ENCODE measurements at regions not wholly inside any gene's neighbourhood (a gene's known extent, or its start where the extent isn't known, plus 50 kb on each side); places are given as distances from the start of the nearest gene placed in this dataset.

GRCh38 chr9:1938675-1939170 is 76.4 kb upstream of the SMARCA2 start:
- Mint-ChIP-seq H3K36me3 (ENCODE audit: low read depth) (no peaks in the 10 kb centered on the region), H3K27ac (no peak overlapping the region), H3K9me3 (no peaks in the 10 kb centered on the region), H3K4me3 (no peak overlapping the region), H3K27me3 (peaks cover 2% of the 10 kb centered on the region), H3K4me1 (ENCODE audit: low read depth) (peaks cover 7% of the 10 kb centered on the region)
- intact Hi-C loops (cut with micrococcal nuclease): no loop called here

- H3K4me3 Mint-ChIP-seq: no peak overlapping the region
- H3K27me3 Mint-ChIP-seq: no peaks in the 10 kb centered on the region
- peaks cover 7% of the 10 kb centered on the region for H3K4me1 Mint-ChIP-seq (ENCODE audit: low read depth)
- intact Hi-C loops (cut with micrococcal nuclease): no loop called here
- H3K36me3 Mint-ChIP-seq (ENCODE audit: low read depth): no peaks in the 10 kb centered on the region
- no peaks in the 10 kb centered on the region for H3K9me3 Mint-ChIP-seq
- no peak overlapping the region for H3K27ac Mint-ChIP-seq
Observed at GRCh38 chr9:1939466-1939865, 75.7 kb upstream of the SMARCA2 start.

DNA sequence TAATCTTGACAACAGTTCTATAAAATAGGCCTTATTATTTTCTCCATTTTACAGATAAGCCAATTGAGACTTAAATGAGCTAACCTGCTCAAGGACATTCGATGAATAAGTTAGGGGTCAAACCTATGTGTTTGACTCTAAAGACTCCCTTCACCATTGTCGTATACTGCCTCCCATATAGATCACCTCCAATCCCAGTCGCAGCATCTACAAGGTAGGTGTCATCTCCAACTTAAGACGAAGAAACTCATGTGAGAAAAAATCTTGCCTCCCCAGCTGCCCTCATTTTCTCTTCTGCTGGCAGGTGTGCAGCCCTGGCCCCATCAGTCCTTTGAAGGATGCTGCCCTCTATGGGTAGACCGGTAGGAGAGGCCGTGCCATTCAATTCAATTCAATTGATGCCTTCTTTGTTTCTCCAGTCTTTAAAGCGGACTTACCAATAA is 75.2 kb upstream of the SMARCA2 start:
- Mint-ChIP-seq H3K4me1 (ENCODE audit: low read depth) (peaks cover 7% of the 10 kb centered on the region), H3K36me3 (ENCODE audit: low read depth) (no peaks in the 10 kb centered on the region), H3K27me3 (no peaks in the 10 kb centered on the region), H3K27ac (no peak overlapping the region), H3K4me3 (no peak overlapping the region), H3K9me3 (no peaks in the 10 kb centered on the region)
- intact Hi-C loops (cut with micrococcal nuclease): loop anchor here (10.0 kb wide), 1 partner anchor 125 kb away; no protein-coding TSS in a partner anchor

GRCh38 chr9:1941989-1942388 is 73.2 kb upstream of the SMARCA2 start:
- H3K36me3 Mint-ChIP-seq (ENCODE audit: low read depth): no peaks in the 10 kb centered on the region
- peaks cover 7% of the 10 kb centered on the region for H3K4me1 Mint-ChIP-seq (ENCODE audit: low read depth)
- H3K4me3 Mint-ChIP-seq: no peak overlapping the region
- no peak overlapping the region for H3K27ac Mint-ChIP-seq
- intact Hi-C loops (cut with micrococcal nuclease): loop anchor here (10.0 kb wide), 1 partner anchor 123 kb away; no protein-coding TSS in a partner anchor
- no peaks in the 10 kb centered on the region for H3K9me3 Mint-ChIP-seq
- no peaks in the 10 kb centered on the region for H3K27me3 Mint-ChIP-seq

DNA sequence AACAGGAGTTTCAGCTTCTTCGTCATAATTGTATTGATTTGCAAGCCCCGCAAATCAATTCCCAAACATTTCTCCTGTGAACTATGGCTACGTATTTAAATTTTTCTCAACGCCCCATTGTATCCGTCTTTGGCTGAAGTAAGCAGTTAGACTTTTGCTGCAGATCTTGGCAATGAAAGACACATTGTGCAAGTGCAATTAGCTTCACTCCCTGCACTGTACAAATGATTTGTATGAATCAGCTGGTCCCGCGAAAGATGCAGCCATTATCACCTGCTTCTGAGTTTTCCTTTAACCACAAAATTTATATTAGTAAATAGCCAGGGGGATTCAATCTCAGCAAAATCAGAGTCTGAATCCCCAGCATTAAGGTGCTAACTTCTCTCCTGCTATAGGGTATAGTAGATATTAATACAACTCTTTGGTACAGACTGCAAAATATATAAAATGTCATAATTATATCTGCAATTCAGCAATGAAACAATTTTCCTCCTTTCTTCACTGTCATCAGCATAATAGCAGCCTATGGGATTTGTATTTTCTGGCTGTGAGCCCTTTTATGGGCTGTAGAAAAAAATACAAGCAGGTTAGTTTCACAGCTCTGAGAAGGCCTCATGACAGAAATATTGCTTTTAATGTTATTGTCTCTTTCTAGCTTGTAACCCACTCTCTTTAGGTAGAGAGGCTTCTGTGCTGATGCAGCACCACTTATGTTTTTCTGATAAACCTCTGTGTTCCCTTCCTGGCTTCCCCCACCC is 68.4 kb upstream of the SMARCA2 start:
- Mint-ChIP-seq H3K9me3 (no peaks in the 10 kb centered on the region), H3K4me1 (ENCODE audit: low read depth) (no peaks in the 10 kb centered on the region), H3K27me3 (no peaks in the 10 kb centered on the region), H3K27ac (no peak overlapping the region), H3K4me3 (no peak overlapping the region), H3K36me3 (ENCODE audit: low read depth) (no peaks in the 10 kb centered on the region)
- intact Hi-C loops (cut with micrococcal nuclease): loop anchor here (10.0 kb wide), 1 partner anchor 118 kb away; no protein-coding TSS in a partner anchor

GRCh38 chr9:1947438-1947837 is 67.7 kb upstream of the SMARCA2 start:
- H3K9me3 Mint-ChIP-seq: no peaks in the 10 kb centered on the region
- intact Hi-C loops (cut with micrococcal nuclease): loop anchor here (10.0 kb wide), 1 partner anchor 117 kb away; no protein-coding TSS in a partner anchor
- H3K4me1 Mint-ChIP-seq (ENCODE audit: low read depth): no peaks in the 10 kb centered on the region
- H3K27me3 Mint-ChIP-seq: no peaks in the 10 kb centered on the region
- H3K4me3 Mint-ChIP-seq: no peak overlapping the region
- no peak overlapping the region for H3K27ac Mint-ChIP-seq
- H3K36me3 Mint-ChIP-seq (ENCODE audit: low read depth): no peaks in the 10 kb centered on the region

DNA sequence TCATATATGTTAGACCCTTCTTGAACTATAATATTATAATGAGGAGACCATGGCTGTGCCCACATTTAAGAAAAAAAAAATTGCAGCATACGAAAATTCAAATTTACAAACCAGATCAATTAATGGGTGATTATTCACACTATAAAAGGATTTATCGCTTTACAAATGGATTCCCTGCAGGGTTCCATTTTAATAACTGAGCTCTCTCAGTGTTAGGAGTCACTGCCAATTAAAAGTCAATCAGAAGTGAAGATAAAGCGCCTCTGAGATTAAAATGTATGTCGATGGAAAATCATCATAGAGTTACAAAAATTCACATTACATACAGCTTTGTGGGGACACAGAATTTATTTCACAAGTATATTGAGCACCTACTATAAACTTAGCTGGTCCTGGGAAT is 66.6 kb upstream of the SMARCA2 start:
- Mint-ChIP-seq H3K36me3 (ENCODE audit: low read depth) (no peaks in the 10 kb centered on the region), H3K27me3 (no peaks in the 10 kb centered on the region), H3K9me3 (no peaks in the 10 kb centered on the region), H3K4me3 (no peak overlapping the region), H3K4me1 (ENCODE audit: low read depth) (no peaks in the 10 kb centered on the region), H3K27ac (no peak overlapping the region)
- intact Hi-C loops (cut with micrococcal nuclease): loop anchor here (10.0 kb wide), 1 partner anchor 116 kb away; no protein-coding TSS in a partner anchor

- Mint-ChIP-seq H3K27ac (no peak overlapping the region), H3K9me3 (no peaks in the 10 kb centered on the region), H3K27me3 (peaks cover 2% of the 10 kb centered on the region), H3K36me3 (ENCODE audit: low read depth) (no peaks in the 10 kb centered on the region), H3K4me1 (ENCODE audit: low read depth) (no peaks in the 10 kb centered on the region), H3K4me3 (no peak overlapping the region)
- intact Hi-C loops (cut with micrococcal nuclease): no loop called here
Observed at GRCh38 chr9:1951446-1951845, 63.7 kb upstream of the SMARCA2 start.

- no peak overlapping the region for H3K27ac Mint-ChIP-seq
- H3K4me1 Mint-ChIP-seq (ENCODE audit: low read depth): no peaks in the 10 kb centered on the region
- peaks cover 2% of the 10 kb centered on the region for H3K27me3 Mint-ChIP-seq
- H3K36me3 Mint-ChIP-seq (ENCODE audit: low read depth): no peaks in the 10 kb centered on the region
- no peaks in the 10 kb centered on the region for H3K9me3 Mint-ChIP-seq
- intact Hi-C loops (cut with micrococcal nuclease): no loop called here
- no peak overlapping the region for H3K4me3 Mint-ChIP-seq
Observed at GRCh38 chr9:1952001-1952400, 63.1 kb upstream of the SMARCA2 start.

- H3K9me3 Mint-ChIP-seq: no peaks in the 10 kb centered on the region
- no peak overlapping the region for H3K27ac Mint-ChIP-seq
- peaks cover 2% of the 10 kb centered on the region for H3K27me3 Mint-ChIP-seq
- no peaks in the 10 kb centered on the region for H3K4me1 Mint-ChIP-seq (ENCODE audit: low read depth)
- H3K36me3 Mint-ChIP-seq (ENCODE audit: low read depth): no peaks in the 10 kb centered on the region
- intact Hi-C loops (cut with micrococcal nuclease): no loop called here
- H3K4me3 Mint-ChIP-seq: no peak overlapping the region
Observed at GRCh38 chr9:1954238-1954637, 60.9 kb upstream of the SMARCA2 start.

- H3K9me3 Mint-ChIP-seq: no peaks in the 10 kb centered on the region
- H3K27ac Mint-ChIP-seq: no peak overlapping the region
- no peaks in the 10 kb centered on the region for H3K4me1 Mint-ChIP-seq (ENCODE audit: low read depth)
- H3K27me3 Mint-ChIP-seq: peaks cover 2% of the 10 kb centered on the region
- no peak overlapping the region for H3K4me3 Mint-ChIP-seq
- intact Hi-C loops (cut with micrococcal nuclease): no loop called here
- no peaks in the 10 kb centered on the region for H3K36me3 Mint-ChIP-seq (ENCODE audit: low read depth)
Observed at GRCh38 chr9:1956958-1957357, 58.2 kb upstream of the SMARCA2 start.

DNA sequence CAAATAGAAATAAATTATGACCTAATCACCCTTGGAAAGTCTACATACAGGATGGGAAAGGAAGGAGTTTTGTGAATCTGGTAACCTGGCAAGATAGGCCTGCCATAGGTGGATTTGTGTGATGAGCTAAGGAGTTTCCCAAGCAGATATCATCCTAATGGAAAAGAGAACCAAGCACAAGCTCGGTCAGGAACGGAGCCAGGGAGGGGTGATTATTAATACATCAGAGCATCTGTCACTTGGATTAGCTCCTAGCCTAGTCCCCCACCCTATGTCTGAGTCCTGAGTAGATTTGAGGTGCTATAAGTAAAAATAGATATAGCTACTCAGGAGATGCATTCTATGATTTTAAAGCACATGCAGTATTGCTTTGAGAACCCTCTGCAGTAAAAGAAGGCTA is 57.3 kb upstream of the SMARCA2 start:
- intact Hi-C loops (cut with micrococcal nuclease): no loop called here
- Mint-ChIP-seq H3K9me3 (no peaks in the 10 kb centered on the region), H3K36me3 (ENCODE audit: low read depth) (no peaks in the 10 kb centered on the region), H3K4me1 (ENCODE audit: low read depth) (no peaks in the 10 kb centered on the region), H3K27me3 (peaks cover 2% of the 10 kb centered on the region), H3K27ac (no peak overlapping the region), H3K4me3 (no peak overlapping the region)

- intact Hi-C loops (cut with micrococcal nuclease): no loop called here
- Mint-ChIP-seq H3K4me3 (no peak overlapping the region), H3K27ac (no peak overlapping the region), H3K27me3 (peaks cover 2% of the 10 kb centered on the region), H3K9me3 (no peaks in the 10 kb centered on the region), H3K36me3 (ENCODE audit: low read depth) (no peaks in the 10 kb centered on the region), H3K4me1 (ENCODE audit: low read depth) (no peaks in the 10 kb centered on the region)
Observed at GRCh38 chr9:1959371-1959770, 55.8 kb upstream of the SMARCA2 start.

DNA sequence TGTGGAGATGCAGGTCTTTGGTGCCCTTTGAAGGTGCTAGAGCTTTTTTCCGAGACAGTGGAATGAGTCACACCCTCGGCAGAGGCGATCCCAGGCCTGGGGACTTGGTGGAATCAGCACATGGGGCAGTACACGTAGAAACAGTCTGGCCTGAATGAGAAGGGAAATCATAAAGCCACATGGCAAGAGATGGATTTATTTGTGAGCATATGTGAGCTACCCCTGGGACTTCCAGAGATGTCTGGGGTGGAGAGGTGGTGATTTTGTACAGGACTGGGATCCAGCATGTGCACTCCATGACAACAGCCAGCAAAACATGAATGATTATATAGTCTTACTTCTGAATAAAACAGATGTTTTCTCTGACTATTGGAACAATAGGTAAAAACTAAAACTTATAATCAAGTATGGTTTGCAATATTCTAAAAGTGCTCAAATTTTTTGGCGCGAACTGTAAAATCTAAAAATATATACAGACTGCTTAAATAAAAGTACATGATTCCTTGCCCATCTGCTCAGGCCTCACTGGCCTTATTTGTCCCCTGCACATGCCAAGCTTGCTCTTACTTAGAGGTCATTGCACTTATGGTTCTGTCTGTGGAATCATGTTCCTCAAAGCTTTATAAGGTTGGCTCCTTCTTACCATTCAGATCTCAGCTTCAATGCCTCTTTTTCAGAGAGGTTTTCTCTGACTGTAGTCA is 54.7 kb upstream of the SMARCA2 start:
- Mint-ChIP-seq H3K4me3 (no peak overlapping the region), H3K4me1 (ENCODE audit: low read depth) (no peaks in the 10 kb centered on the region), H3K27me3 (peaks cover 2% of the 10 kb centered on the region), H3K36me3 (ENCODE audit: low read depth) (no peaks in the 10 kb centered on the region), H3K27ac (no peak overlapping the region), H3K9me3 (no peaks in the 10 kb centered on the region)
- intact Hi-C loops (cut with micrococcal nuclease): no loop called here
